Large intestine (tissue), 3 donors: ENCODE measurements at regions not wholly inside any gene's neighbourhood (a gene's known extent, or its start where the extent isn't known, plus 50 kb on each side); places are given as distances from the start of the nearest gene placed in this dataset.

Source experiments
- DNase-seq, 2 donors: peaks; one replicate each; pipeline versions ENCODE4 v3.0.0 to v3.0.0-alpha.2; 2013
- H3K27ac ChIP-seq: one replicate; pipeline ENCODE4 v1.5.1; 2013; ENCODE audit warnings: low read length
- H3K27me3 ChIP-seq: 2 replicates; pipeline ENCODE4 v1.6.1; 2013; ENCODE audit warnings: low read length; ENCODE audit not compliant: control insufficient read depth, insufficient read depth
- H3K36me3 ChIP-seq: 2 replicates; pipeline ENCODE4 v1.6.1; 2013; ENCODE audit warnings: low read length; ENCODE audit not compliant: control insufficient read depth, insufficient read depth
- H3K4me1 ChIP-seq: one replicate; pipeline ENCODE4 v1.6.1; 2013; ENCODE audit warnings: low read length; ENCODE audit not compliant: control insufficient read depth, insufficient read depth
- H3K4me3 ChIP-seq: one replicate; pipeline ENCODE4 v1.5.1; 2013; ENCODE audit warnings: low read length
- H3K9me3 ChIP-seq: one replicate; pipeline ENCODE4 v1.6.1; 2013; ENCODE audit warnings: mild to moderate bottlenecking, low read depth, low read length, moderate library complexity; ENCODE audit not compliant: control insufficient read depth
- WGBS: methylation state at CpG from one replicate; pipeline ENCODE4 v1.1.5; 2013; ENCODE audit warnings: low lambda C conversion rate; ENCODE audit not compliant: insufficient coverage; 5-methylcytosine and 5-hydroxymethylcytosine counted together

DNA sequence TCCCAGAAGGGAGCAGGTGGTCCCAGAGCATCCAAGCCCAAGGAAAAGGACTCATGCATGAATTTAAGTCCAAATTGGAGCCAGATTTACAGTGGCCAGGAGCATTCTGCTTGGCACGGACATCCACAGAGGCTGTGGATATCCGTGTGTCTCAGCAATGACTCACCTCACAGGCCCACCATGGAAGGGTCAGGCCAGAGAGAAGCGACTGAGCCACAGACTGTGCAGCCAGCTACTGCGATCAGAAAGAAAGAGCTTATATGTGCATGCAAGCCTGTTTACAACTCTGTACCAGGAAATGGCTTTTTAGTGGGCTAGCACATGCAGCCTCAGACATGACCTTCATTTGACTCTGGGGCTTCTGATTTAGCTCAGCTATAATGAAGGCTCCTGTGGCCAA lies 231.0 kb downstream of the C16orf95 start:
- Histone ChIP-seq H3K27ac (no peak overlapping the region), H3K36me3 (no peaks in the 10 kb centered on the region), H3K4me3 (no peak overlapping the region), H3K27me3 (no peaks in the 10 kb centered on the region), H3K4me1 (no peaks in the 10 kb centered on the region), H3K9me3 (peaks cover 2% of the 10 kb centered on the region)
- DNase-seq = no peak
- WGBS = no CpG with 5 or more reads among the region's 4 CpGs

DNA sequence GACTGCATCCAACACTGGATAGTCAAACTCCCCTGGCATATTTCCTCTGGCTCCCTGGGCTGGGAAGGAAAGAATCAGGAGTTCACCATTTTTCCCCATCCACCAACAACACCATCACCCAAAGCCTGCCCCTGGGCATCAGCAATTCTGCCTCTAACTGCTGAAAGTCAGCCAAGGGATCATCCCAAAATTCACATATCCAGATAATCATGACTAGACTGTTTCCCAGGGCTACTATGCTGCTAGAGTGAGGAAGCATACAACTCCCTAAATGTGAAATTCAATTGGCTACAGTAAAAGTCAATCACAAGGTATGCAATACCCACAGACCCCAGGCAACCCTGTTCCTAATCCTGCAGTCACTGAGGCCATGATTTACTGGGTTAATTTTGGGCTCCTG lies 230.6 kb downstream of the C16orf95 start:
- no peak overlapping the region for H3K4me3 ChIP-seq
- no peaks in the 10 kb centered on the region for H3K9me3 ChIP-seq
- H3K4me1 ChIP-seq = no peaks in the 10 kb centered on the region
- no peaks in the 10 kb centered on the region for H3K36me3 ChIP-seq
- H3K27me3 ChIP-seq = no peaks in the 10 kb centered on the region
- no peak for DNase-seq
- H3K27ac ChIP-seq = no peak overlapping the region

DNA sequence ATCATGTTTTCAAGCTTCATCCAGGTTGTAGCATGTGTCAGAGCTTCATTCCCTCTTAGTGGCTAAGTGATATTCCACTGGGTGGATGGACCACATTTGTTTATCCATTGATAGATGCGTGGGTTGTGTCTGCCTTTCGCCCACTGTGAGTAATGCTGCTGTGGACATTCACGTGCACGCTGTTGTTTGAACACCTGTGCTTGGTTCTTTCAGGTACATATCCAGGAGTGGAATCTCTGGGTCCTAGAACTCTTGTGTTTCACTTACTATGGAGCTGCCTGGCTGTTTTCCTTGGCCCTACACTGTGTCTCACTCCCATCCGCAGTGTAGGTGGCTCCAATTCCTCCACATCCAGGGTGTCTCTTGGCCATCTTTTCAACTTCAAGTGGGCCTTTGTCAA lies 224.2 kb downstream of the C16orf95 start:
- no peaks in the 10 kb centered on the region for H3K9me3 ChIP-seq
- no peaks in the 10 kb centered on the region for H3K4me1 ChIP-seq
- H3K27ac ChIP-seq = no peak overlapping the region
- no peak overlapping the region for H3K4me3 ChIP-seq
- no peaks in the 10 kb centered on the region for H3K36me3 ChIP-seq
- no peak for DNase-seq
- no peaks in the 10 kb centered on the region for H3K27me3 ChIP-seq
- WGBS = no CpG with 5 or more reads among the region's 5 CpGs

DNA sequence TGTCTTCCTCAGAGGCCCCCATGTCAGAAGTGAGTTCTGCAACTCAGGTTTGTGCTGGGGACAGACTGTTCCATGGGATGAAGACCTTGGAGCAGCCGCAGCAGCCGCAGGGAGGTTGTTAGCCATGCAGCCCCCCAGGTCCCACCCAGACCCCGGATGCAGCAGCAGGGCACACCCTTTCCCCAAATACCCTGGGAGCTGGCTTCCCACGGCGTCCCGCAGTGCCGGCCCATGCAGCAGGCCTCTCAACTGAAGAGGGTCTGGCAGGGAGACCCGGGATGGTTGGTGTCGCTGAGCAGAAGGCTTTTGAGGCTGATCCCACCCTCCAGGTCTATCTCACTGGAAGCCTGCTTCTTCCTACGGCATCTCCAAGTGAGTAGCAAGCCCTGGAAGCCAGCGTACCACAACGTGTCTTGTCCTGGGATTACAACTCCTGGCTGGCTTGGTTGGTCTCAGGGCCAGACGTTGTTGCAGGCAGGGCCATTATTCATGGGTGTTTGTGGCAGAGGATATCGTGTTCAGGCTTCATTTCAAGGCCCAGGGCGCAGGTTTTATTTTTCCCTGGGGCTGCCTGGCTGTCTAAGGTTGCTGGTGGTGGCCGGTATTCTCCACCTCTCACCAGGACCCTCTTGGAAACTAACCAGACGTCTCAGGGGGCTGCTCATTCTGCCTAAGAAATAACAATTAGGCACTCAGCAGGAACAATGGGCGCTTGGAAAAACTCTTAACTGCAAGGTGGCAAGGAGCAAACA lies 223.2 kb downstream of the C16orf95 start:
- Histone ChIP-seq H3K4me3 (no peak overlapping the region), H3K27ac (no peak overlapping the region), H3K36me3 (no peaks in the 10 kb centered on the region), H3K4me1 (no peaks in the 10 kb centered on the region), H3K9me3 (no peaks in the 10 kb centered on the region), H3K27me3 (peaks cover 2% of the 10 kb centered on the region)
- WGBS = no CpG with 5 or more reads among the region's 18 CpGs
- DNase-seq = no peak

DNA sequence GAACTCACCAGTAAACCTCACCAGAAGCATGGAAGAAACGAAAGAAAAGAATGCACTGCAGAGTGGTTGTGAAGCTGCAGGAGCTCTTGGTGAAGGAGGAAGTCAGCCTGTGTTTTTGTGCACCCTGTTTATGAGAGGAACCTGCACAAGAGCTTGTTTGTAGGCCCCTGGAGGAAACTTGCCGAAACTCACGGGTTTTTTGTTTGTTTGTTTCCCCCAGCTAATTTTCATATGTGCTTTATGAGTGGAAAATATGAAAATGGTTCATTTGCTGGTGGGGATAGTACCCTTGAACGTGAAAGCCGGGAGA lies 222.7 kb downstream of the C16orf95 start:
- Histone ChIP-seq H3K4me3 (no peak overlapping the region), H3K9me3 (no peaks in the 10 kb centered on the region), H3K27me3 (peaks cover 6% of the 10 kb centered on the region), H3K27ac (no peak overlapping the region), H3K36me3 (no peaks in the 10 kb centered on the region), H3K4me1 (no peaks in the 10 kb centered on the region)
- whole genome bisulfite sequencing = 100% methylated on average over 1 of the region's 5 CpGs
- DNase-seq = no peak

DNA sequence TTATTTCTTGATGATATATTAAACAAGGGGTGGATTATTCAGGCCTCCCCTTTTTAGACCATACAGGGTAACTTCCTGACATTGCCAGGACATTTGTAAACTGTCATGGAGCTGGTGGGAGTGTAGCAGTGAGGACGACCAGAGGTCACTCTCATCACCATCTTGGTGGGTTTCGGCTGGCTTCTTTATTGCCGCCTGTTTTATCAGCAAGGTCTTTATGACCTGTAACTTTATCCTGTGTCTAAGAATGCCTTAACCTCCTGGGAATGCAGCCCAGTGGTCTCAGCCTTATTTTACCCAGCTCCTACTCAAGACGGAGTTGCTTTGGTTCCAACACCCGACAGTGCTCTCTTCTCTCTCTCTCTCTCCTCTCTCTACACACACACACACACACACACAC lies 221.9 kb downstream of the C16orf95 start:
- peaks cover 8% of the 10 kb centered on the region for H3K27me3 ChIP-seq
- no peak overlapping the region for H3K27ac ChIP-seq
- no peaks in the 10 kb centered on the region for H3K36me3 ChIP-seq
- WGBS = no CpG with 5 or more reads among the region's 5 CpGs
- no peaks in the 10 kb centered on the region for H3K4me1 ChIP-seq
- H3K9me3 ChIP-seq = no peaks in the 10 kb centered on the region
- H3K4me3 ChIP-seq = no peak overlapping the region
- DNase-seq = no peak

DNA sequence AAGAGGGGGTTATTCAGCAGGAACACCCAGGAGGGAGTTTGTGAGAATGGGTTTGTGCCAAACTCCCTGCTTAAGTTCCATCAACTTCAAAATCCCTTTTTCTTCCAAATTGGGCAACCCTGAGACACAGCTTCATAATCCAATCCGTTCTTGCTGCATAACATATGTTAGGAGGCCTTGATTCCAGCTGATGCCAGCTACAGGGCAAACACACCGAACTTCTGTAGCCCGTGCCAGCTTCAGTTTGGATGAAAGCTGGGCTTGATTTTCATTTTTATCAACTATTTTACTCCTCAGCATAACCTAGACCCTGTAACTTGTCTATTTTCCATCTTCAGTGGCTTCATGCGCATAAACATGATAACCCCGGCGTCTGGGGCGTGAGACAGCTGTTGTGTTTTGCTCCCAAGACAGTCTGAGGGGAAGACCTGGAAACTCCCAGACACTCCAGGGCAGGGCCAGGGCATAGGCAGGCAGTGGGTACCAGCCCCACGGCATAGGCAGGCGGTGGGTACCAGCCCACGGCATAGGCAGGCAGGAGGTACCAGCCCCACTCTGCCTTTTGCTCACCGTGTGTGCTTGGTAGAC lies 220.4 kb downstream of the C16orf95 start:
- 100% methylated on average over 3 of the region's 11 CpGs for WGBS
- no peaks in the 10 kb centered on the region for H3K9me3 ChIP-seq
- H3K36me3 ChIP-seq = no peaks in the 10 kb centered on the region
- H3K4me1 ChIP-seq = no peaks in the 10 kb centered on the region
- H3K27me3 ChIP-seq = peaks cover 8% of the 10 kb centered on the region
- no peak overlapping the region for H3K4me3 ChIP-seq
- no peak overlapping the region for H3K27ac ChIP-seq
- no peak for DNase-seq

DNA sequence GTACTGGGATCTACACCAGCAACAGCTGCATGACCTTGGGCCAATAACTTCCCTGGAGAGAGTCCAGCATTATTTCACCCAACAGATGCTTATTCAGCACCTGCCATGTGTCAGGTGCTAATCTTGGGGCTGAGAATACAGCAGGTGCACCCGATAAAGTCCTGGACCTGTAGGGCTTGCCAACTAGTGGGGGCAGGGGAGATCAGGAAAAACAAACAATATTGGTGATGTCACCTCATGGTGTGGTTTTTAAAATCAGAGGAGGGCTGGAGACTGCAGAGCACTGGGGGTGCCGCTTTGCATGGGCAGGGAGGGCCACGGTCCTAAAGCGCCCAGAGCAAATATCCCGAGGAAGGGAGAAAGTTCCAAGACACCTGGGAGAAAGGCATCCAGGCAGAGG lies 218.8 kb downstream of the C16orf95 start:
- Histone ChIP-seq H3K36me3 (no peaks in the 10 kb centered on the region), H3K4me3 (no peak overlapping the region), H3K27ac (no peak overlapping the region), H3K27me3 (peaks cover 8% of the 10 kb centered on the region), H3K9me3 (no peaks in the 10 kb centered on the region), H3K4me1 (no peaks in the 10 kb centered on the region)
- DNase-seq = no peak
- no CpG with 5 or more reads among the region's 5 CpGs for WGBS

DNA sequence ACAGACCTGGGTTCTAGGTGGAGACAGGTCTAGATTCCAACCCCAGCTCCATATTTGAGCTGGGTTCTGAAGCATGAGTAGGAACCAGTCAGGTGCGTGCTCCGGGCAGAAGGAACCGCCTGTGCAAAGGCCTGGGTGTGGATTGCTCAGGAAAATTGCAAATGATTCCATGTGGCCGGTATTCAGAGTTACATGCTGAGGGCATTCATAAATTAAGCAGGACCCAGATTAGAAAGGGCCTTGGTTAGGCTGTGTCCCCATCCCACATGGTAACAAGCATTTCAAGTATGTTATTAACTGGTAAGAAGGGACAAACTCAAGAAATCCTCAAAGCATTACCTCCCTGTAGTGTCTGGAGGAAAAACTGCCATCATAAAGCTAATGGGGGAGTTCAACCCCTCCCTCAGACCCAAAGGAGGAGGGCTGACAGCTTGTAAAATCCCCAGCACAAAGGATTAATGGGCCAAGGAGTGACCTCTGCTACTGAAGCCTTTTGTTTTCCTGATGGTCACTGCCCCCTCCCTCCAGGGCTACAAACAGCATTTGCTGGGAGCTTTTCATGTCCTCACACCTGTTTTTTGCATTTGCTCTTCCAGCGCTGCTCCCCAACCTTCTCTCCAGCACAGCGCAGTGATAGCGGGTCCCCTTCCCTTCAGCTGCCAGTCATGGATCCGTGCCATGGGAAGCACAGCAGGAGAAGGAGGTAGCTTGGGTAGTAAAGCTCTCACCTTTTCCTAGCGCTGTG lies 218.0 kb downstream of the C16orf95 start:
- H3K27me3 ChIP-seq = peaks cover 8% of the 10 kb centered on the region
- no peak for DNase-seq
- H3K4me1 ChIP-seq = no peaks in the 10 kb centered on the region
- no peaks in the 10 kb centered on the region for H3K36me3 ChIP-seq
- no peak overlapping the region for H3K27ac ChIP-seq
- no peak overlapping the region for H3K4me3 ChIP-seq
- H3K9me3 ChIP-seq = no peaks in the 10 kb centered on the region
- WGBS = no CpG with 5 or more reads among the region's 9 CpGs

DNA sequence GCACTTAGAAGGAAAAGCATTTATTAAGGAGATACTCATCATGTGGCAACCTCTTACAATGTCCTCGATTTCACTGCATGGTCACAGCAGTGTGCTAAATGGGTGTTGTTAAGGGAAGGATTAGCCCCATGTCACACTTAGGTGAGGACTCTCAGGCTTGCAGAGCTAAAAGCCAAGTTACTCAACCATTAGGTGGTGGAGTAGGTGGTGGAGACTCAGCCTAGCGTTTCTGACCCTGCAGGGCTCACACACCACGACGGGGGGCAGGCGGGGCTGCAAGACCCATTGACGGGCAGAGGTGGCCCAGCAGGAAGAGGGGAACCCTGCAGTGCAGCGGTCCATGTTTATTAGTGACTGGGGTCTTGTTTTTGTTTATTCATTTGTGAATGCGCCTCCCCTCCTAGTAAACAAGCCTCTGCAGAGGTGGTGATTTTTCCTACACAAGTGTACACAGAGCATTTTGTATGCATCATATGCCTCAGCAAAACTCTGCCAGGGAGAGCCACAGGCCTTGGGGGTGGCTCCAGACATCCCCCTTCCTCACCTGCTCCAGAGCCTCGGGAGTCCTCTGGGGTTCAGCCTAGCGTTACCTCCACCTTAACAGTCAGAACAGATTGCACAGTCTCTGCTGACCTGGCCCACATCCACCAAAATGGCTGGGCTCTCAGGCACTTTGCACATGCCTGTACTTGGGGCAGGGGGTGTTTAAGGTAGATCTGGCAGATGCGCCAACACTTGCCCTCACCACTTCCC lies 216.7 kb downstream of the C16orf95 start:
- Histone ChIP-seq H3K9me3 (no peaks in the 10 kb centered on the region), H3K36me3 (no peaks in the 10 kb centered on the region), H3K4me1 (no peaks in the 10 kb centered on the region), H3K4me3 (no peak overlapping the region), H3K27ac (no peak overlapping the region), H3K27me3 (peaks cover 8% of the 10 kb centered on the region)
- DNase-seq = no peak
- no CpG with 5 or more reads among the region's 11 CpGs for WGBS
